ENCODE measurements at regions not wholly inside any gene's neighbourhood (a gene's known extent, or its start where the extent isn't known, plus 50 kb on each side); places are given as distances from the start of the nearest gene placed in this dataset.
"Not testable (repeated sequence)": the region's sequence is repeated elsewhere in the genome, so short reads cannot be mapped to it uniquely, and the experiment has no call there.

DNA sequence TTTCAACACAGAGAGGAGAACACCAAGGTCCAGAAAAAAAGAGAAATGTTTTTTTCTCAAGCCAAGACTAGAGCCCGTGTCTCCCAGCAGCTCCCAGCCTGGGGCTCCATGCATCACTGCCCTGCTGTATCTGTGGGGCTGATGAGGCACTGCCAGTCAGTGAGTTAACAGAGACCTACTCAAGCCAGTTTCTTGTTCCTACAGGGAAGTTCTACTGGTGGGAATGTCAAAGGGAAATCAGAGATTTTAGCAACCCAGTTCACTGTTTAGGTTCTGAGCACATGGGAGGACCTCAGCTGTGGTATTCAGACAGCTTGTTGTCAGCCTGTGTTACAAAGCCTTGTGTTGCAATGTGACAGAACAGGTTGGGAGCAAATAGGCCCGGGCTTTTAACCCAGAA, 234.3 kb downstream of the TLE3 start:
- no peak for DNase-seq (ENCODE audit: low spot score)

DNA sequence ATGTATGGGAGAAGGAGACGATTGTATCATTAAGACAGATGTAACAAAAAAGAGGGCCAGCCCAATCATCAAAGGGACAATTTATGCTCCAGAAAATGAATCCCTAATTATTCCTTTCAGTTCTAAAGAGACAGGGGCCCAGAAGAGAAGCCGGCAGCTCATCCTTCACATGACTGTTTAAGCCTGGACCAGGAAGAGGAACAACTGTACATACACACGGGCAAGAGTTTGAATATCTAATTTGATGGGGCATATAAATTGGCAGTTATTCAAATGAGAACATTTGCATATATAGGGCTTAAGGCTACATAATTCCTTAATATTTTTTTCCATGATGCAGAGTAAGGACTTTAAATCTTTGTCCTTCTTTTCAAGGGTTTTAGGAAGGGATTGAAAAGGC, 232.3 kb downstream of the TLE3 start:
- no peak for DNase-seq (ENCODE audit: low spot score)

DNA sequence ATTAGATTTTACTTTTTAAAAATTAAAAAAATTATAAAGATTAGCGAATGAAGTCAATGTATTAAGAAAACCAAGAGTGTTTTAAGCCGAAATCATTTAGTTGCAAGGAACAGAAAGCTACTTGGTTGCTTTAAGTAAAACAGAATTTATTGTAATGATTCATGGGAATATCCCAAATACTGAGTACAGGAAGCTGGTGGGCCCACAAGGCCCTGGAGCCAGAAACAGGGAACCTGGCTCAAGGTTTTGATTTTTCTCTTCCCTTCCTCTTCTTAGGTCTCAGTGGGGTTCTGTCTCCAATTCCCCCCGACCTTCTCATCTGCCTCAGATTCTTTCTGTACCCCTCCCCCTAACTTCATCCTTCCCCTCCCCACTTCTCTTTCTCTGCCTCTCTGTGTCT, 229.0 kb downstream of the TLE3 start:
- no peak for DNase-seq (ENCODE audit: low spot score)

DNA sequence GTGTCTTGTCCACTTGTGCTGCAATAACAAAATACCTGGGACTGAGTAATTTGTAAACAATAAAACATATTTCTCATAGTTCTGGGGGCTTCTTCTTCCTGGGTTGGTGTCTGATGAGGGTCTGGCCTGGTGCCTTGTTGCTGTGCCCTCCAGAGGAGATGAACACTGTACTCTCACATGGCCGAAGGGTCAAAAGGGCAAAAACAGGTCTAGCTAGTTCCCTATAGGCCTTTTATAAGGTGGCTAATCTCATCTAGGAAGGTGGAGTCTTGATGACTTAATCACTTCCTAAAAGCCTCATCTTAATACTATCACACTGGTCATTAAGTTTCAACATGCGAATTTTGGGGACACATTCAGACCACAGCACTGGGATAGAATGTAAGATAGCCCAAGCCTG, 228.4 kb downstream of the TLE3 start:
- no peak for DNase-seq (ENCODE audit: low spot score)

- DNase-seq (ENCODE audit: low spot score): no peak
Observed at GRCh38 chr15:69869881-69870505, 227.7 kb downstream of the TLE3 start.

- no peak for DNase-seq (ENCODE audit: low spot score)
Observed at GRCh38 chr15:69871511-69872134, 226.1 kb downstream of the TLE3 start.

GRCh38 chr15:69873807-69874206, 223.9 kb downstream of the TLE3 start:
- no peak for DNase-seq (ENCODE audit: low spot score)

DNA sequence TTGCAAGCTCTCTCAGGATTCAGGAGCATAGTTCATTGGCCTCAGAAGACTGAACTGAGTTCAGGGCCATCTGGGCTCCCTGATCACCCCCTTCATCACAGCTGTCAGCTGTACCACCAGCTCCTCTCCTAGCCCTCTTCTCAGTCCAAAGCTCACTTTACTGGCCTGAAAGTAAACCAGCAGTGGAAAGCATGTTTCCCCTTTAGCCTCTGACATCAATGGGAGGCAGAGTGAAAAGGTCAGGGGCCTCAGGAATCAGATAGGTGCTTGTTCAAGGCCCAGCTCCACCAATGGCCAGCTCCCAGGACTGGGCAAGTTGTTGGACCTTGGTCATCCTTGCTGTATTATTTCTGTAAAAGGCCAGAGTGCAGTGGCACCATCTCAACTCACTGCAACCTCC, 223.4 kb downstream of the TLE3 start:
- DNase-seq (ENCODE audit: low spot score): no peak

DNA sequence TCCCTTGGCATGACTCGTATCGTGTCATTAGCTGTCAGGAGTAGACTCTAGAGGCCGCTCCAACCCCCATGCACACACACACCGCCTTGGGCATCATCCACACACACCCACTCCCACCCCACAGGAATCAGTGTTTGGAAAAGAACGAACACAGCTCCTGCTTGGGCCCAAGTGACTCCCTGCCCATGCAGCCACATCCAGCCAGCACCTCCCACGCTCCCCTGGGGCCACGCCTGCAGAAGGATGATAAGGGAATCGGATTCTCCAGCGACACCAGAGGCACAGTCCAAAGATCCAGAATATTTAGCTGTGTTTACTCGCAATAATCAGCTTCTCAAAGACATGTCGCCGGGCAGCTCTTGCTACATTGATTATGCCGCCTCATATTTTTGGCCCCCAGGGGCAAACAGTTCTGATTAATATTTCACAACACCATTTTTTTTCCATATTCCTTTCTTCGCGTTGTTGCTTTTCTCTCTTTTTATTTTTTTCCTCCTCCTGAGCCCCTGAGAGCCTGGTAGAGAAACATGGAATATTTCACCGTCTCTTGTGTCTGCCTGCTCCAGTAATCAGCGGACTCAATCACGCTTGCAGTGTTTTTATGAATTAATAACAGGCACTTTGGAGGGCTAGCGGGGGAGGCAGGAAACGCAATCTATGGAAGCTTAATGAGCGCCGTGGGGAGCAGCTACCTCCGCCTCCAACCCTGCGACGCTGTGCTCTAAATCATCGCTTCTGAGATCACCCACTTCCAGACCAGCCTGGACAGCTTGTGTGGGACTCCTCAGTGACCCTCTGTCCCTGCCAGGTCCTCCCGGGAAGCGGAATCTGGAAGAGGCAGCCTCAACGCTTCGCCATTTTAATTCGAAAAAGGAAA, 221.4 kb downstream of the TLE3 start:
- DNase-seq (ENCODE audit: low spot score): no peak

GRCh38 chr15:69879963-69880362, 217.8 kb downstream of the TLE3 start:
- not testable (repeated sequence) for DNase-seq (ENCODE audit: low spot score)

GRCh38 chr15:69880571-69881301, 217.0 kb downstream of the TLE3 start:
- no peak for DNase-seq (ENCODE audit: low spot score)

GRCh38 chr15:69881302-69881670, 216.4 kb downstream of the TLE3 start:
- DNase-seq (ENCODE audit: low spot score): no peak

GRCh38 chr15:69881766-69882165, 216.0 kb downstream of the TLE3 start:
- no peak for DNase-seq (ENCODE audit: low spot score)

GRCh38 chr15:69883306-69883705, 214.4 kb downstream of the TLE3 start:
- no peak for DNase-seq (ENCODE audit: low spot score)

DNA sequence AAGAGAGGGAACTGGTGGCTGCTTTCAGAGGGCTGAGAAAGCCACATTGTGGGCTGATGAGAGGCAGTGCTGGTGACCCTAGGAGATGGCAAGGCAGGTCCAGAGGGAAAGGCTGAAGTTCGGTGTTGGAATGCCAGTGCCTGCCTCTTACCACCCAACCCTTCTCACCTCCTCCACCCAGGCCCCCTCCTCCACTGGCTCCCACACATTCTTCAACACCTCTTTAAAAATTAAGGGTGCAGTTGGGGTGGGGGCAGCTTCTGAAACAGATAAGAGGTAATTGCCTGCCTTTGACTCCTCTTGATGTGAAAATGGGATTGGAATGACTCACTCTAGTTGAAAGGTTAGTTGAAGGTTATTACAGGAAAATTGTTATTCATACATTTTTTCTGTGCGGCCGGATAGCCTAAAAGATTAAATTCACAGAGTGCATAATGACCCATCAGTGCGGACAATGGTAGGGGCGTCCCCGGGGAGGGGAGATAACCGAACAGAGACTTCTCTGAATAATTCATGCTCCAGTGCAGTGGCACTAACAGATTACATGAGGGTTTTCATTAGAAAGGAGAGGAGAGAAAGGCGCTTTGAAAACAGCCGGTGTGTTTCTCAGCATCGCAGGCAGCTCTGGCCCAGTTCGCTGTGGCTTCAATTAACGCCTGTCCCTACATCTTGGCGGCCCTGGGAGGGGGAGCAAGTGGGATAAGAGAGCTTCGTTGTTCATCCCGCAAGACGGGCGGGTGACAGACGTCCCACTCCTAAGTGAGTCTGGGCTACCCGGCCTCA, 212.4 kb downstream of the TLE3 start:
- DNase-seq (ENCODE audit: low spot score): no peak

DNA sequence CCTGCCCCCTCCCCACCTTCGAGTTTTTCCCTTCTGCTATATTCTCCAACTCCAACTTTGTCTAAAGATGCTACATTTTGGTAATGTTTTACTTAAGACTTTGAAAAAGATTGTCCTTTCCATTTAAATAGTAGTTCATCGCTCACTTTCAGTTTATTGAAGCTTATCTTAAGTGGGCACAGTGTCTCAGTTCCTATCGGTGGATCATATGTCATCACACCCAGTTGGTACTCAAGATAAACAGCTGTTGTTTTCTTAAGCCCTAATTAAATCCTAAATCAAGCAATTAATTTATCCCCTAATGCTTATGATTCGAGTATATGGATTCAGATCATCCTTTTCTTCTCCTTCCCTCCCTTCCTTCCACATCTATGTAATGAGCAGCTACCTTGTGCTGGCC, 210.7 kb downstream of the TLE3 start:
- DNase-seq (ENCODE audit: low spot score): no peak

GRCh38 chr15:69887553-69887952, 210.2 kb downstream of the TLE3 start:
- DNase-seq (ENCODE audit: low spot score): no peak

DNA sequence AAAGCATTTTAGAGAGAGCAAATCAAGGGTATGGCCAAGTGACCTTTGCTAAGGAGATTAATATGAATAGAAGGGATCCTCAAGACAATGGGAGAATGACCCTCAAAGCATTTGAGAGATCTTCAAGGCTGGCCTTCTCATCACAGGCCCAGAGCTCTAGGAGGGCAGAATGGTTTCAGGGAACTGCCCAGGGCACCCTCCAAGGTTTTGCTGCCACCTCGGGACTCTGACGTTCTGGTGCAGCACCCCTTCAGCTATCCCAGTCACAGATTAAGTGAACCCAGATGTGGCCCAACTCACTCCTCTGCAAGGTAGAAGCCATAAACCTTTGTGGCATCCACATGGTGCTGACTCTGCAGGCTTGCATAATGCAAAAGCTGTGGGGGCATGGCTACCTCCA, 209.3 kb downstream of the TLE3 start:
- no peak for DNase-seq (ENCODE audit: low spot score)

DNA sequence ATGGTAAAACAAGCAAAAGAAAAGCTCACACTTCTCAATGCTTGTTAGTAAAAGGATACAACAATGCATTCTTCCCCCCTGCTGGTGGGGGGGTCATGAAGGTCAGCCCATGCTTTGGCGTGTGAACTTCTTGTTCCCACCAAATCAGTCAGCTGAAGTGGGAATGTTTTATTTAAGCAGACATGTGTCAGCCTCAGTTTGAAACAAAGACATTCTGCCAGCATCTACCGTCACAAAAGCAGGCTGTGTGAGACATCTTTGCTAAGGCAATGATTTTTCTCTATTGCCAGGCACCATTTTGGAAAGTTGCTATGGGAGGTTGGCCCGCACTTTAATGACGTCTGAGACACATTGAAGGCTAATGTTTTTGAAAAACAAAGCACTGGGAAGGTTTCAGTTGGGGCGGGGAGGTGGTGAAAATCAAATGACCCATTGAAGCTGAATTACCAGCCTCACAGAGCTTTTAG, 206.6 kb downstream of the TLE3 start:
- no peak for DNase-seq (ENCODE audit: low spot score)

DNA sequence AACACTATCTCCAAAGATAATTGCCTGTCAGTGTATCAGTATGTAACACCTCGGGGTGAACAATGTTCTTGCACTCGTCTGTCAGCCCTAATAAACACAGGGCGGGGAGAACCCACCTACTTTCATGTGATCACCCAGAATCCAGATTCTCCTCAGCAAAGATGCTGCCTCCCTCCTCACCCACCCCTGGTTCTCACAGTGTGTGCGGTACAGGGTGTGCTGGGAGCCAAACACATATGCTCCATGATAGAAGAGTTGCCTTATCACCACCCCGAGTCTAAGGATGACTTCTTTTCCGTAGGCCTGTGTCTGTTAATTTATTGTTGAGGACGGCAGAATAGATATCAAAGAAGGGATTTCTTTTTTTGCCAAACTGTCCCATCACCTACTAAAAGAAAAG, 206.1 kb downstream of the TLE3 start:
- no peak for DNase-seq (ENCODE audit: low spot score)

DNA sequence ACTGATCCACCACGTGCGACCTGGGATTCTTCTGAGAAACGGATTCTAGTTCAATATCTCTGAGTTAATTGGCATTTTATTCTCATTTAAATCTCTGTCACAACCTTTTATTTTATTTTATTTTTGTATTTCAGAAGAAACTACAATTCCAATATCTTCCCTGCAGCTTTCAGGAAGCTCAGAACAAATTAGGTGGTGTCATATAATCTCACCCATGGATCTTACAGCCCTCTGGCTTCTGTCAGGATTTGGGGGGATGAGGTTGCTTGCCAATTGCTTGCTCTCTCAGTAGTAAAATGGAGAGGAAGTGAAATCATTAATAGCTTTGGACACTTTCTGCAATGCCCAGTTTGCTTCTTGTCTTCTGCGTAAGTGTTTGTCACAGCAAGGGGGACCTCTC, 205.4 kb downstream of the TLE3 start:
- DNase-seq (ENCODE audit: low spot score): no peak

GRCh38 chr15:69893086-69893485, 204.6 kb downstream of the TLE3 start:
- DNase-seq (ENCODE audit: low spot score): no peak

All from ureter (tissue), 1 donor.